Activated T-cell treated with anti-CD3 and anti-CD28 coated beads, Interleukin-2, amount 50 U/mL, for 4 hours (primary cell): ENCODE measurements at regions not wholly inside any gene's neighbourhood (a gene's known extent, or its start where the extent isn't known, plus 50 kb on each side); places are given as distances from the start of the nearest gene placed in this dataset.

Source experiments
- ATAC-seq, 2 donors: fragments of 200-7000 bp; cut with Tn5 transposase; one replicate each; pipeline ENCODE4 v1.10.0; 2021
- DNase-seq: peaks from one replicate; pipeline ENCODE4 v3.0.0-alpha.2; 2020
- H3K27me3 Mint-ChIP-seq: one replicate; pipeline ENCODE4 v1.8.0; 2021; ENCODE audit warnings: low read depth, mixed read lengths
- H3K36me3 Mint-ChIP-seq: one replicate; pipeline ENCODE4 v1.8.0; 2022; ENCODE audit warnings: mixed read lengths; ENCODE audit not compliant: insufficient read depth
- H3K4me1 Mint-ChIP-seq: one replicate; pipeline ENCODE4 v1.8.0; 2021; ENCODE audit warnings: low read depth, mixed read lengths
- H3K4me3 Mint-ChIP-seq: one replicate; pipeline ENCODE4 v1.8.0; 2021; ENCODE audit warnings: mild to moderate bottlenecking, moderate library complexity, mixed read lengths
- H3K9me3 Mint-ChIP-seq: one replicate; pipeline ENCODE4 v1.8.0; 2021; ENCODE audit warnings: mixed read lengths

DNA sequence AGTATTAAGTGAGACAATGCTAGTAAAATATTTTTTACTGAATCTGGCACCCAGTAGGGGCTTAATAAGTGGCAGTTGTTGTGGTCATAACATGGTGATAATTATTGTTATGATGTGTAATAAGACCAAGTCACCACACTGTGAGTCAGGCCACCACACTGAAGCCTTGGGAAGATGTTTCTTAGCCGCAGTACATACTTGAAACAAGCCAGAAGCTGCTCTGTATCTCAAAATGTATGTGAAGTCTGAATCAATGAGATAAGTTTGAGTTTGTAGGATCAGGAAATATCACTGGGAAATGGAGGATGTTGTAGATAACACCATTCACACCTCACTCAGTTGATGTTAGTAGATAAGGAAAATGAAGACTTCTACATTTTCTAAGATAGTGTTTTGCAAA is 51.3 kb upstream of the PTPN3 start:
- DNase-seq (no peak), ATAC-seq (no peak)
- peaks cover 12% of the 10 kb centered on the region for H3K9me3 Mint-ChIP-seq
- H3K4me1 Mint-ChIP-seq, result no peaks in the 10 kb centered on the region
- H3K4me3 Mint-ChIP-seq, result no peak overlapping the region
- peaks cover 6% of the 10 kb centered on the region for H3K27me3 Mint-ChIP-seq
- no peaks in the 10 kb centered on the region for H3K36me3 Mint-ChIP-seq

DNA sequence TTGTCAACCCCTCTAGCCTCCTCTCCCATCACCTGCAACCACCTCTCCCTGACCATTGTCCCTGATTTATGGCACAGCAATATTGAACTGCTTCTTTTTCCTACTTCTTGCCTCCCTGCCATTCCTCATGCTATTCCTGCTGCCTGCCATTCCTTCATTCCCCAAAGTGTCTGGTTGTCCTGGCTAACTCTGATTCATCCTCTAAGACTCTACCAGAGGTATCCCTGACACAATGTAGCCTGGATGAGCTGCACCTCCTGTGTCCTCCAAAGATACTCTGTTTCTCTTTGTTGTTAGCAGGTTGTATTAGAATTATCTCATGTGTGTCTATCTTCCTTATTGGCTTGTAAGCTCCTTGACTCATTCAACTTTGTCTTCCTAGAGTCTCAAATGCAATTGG is 53.5 kb upstream of the PTPN3 start:
- Mint-ChIP-seq H3K4me3 (no peak overlapping the region), H3K4me1 (no peaks in the 10 kb centered on the region), H3K27me3 (peaks cover 6% of the 10 kb centered on the region), H3K36me3 (no peaks in the 10 kb centered on the region), H3K9me3 (peaks cover 9% of the 10 kb centered on the region)
- DNase-seq (no peak), ATAC-seq (no peak)

DNA sequence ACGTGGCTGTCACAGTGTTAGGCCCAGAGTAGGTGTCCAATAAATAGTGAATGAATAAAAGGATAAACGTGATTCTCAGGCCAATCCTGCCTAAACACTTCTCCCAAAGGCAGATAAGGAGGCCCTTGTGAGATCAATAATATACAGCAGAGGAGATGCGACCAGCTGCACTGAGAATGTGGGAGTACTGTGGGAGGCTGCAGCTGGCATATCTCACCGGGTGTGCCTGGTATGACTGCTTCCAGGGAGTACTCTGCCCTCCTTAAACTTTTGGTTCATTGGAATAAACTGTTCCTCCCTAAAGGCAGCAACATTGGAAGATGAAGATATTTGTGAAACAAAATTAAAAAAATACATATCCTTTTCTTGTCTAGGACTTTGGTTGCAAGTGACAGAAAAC is 57.1 kb upstream of the PTPN3 start:
- H3K9me3 Mint-ChIP-seq, result no peaks in the 10 kb centered on the region
- no peaks in the 10 kb centered on the region for H3K36me3 Mint-ChIP-seq
- no peak for ATAC-seq
- no peaks in the 10 kb centered on the region for H3K4me1 Mint-ChIP-seq
- no peak overlapping the region for H3K4me3 Mint-ChIP-seq
- no peak for DNase-seq
- peaks cover 6% of the 10 kb centered on the region for H3K27me3 Mint-ChIP-seq

DNA sequence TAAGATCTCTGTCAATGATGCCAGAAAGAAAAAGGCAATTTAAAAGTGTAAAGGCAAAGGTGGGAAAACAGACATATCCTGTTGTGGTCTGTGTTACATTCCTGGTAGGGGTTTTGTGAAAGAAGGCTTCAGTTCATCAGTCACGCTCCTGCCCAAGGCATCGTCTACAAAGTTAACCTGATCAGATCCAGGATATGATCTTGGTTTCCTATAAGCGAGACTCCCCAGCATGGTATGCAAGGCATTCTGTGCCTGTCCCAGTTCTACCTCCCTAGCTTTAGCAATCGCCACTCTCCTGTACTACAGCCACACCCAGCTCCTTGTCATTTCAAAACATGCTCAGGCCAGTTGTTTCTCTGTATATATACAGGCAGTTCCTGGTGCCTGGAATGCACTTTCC is 58.0 kb upstream of the PTPN3 start:
- Mint-ChIP-seq H3K36me3 (no peaks in the 10 kb centered on the region), H3K9me3 (no peaks in the 10 kb centered on the region), H3K4me1 (no peaks in the 10 kb centered on the region), H3K4me3 (no peak overlapping the region), H3K27me3 (peaks cover 3% of the 10 kb centered on the region)
- ATAC-seq (no peak), DNase-seq (no peak)

DNA sequence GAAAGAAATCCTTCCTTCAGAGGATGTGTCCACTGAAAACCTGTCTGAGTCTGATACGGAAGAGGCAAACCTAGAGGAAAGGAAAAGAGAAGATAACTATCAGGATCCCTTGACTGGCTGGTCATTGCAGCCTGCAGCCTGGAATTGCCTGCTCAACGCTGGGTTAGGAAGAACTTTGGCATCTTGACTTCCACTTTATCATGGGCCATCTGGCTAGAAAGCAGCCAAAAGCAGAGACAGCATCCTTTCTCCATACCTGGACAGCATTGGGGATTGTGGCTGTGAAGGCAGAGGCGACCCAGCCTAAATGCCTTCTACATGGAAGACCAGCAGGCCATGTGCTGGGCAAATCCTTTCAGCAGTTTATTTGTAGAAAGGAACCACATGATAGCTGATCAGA is 58.7 kb upstream of the PTPN3 start:
- Mint-ChIP-seq H3K36me3 (no peaks in the 10 kb centered on the region), H3K9me3 (no peaks in the 10 kb centered on the region), H3K4me1 (no peaks in the 10 kb centered on the region), H3K4me3 (no peak overlapping the region), H3K27me3 (peaks cover 3% of the 10 kb centered on the region)
- ATAC-seq (no peak), DNase-seq (no peak)

DNA sequence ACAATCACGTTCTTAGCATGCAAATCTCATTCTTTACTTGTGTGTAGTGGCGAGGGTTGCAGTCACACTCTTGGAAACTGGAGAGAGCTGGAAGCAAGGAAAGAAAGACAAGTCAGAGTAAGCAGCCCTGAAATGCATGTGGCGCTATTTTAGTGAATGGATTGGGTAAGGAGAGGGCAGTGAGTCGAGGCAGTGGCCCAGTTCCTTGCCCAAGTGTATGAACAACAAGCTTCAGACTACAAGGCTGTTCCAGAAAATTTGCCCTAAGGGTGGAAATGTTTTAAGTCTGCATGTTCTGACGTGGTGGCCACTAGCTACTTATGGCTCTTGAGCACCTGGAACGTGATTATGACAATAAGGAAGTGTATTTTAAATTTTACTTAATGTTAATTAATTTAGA is 59.4 kb upstream of the PTPN3 start:
- H3K36me3 Mint-ChIP-seq, result no peaks in the 10 kb centered on the region
- no peaks in the 10 kb centered on the region for H3K4me1 Mint-ChIP-seq
- peaks cover 3% of the 10 kb centered on the region for H3K27me3 Mint-ChIP-seq
- no peak for DNase-seq
- H3K9me3 Mint-ChIP-seq, result no peaks in the 10 kb centered on the region
- no peak overlapping the region for H3K4me3 Mint-ChIP-seq
- ATAC-seq, result no peak

DNA sequence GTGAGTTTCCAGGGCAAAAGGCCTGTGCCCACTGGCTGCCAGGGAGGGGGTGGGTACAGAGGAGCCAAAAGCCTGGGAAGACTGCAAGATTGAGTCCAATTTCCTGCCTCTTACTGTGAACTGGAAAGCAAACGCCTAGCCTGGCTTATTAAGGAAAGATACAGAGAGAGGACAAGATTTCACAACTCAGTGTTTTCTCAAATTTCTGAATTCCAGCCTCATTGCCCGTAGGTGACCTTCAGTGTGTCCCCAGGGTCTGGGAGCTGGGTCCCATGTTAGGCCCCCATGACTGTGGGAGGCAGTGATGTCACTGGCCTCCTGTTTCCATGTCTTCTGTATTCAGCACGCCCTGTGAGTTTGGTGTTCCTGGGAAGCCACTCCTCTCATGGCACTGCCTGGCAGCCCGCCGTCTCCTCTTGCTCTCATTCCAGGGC is 60.6 kb upstream of the PTPN3 start:
- no peak overlapping the region for H3K4me3 Mint-ChIP-seq
- H3K36me3 Mint-ChIP-seq, result no peaks in the 10 kb centered on the region
- H3K27me3 Mint-ChIP-seq, result no peaks in the 10 kb centered on the region
- DNase-seq (no peak), ATAC-seq (no peak)
- no peaks in the 10 kb centered on the region for H3K9me3 Mint-ChIP-seq
- H3K4me1 Mint-ChIP-seq, result no peaks in the 10 kb centered on the region

DNA sequence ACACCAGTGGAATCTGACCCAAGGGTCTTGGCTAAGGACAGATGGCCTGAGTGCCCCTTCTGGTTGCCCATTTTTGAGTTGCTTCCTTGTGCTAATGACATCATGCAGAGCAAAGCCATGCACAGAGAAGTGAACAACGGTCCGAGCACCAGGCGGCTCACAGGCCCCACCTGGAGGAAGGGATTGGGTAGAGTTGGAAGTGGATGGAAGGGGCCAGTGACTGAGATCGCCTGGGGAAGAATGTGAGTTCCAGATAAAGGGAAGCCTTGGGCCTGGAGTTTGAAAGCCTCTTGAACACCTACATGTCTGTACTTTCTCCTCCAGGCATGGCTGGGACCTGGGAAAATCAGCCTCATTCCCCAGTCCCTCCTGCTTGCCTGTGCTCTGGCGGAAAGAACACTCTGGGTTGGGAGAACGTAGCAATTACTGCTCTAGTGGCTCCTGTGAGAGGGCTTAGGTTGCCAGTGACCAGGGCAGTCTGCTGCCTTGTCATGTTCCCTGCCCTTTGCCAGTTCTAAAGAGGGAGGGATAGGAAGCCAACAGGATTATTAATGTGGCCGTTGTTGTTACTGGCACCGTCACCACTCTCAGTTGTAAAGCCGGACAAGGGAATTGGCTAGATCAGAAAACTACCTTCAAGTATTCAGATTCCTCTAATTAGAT is 62.5 kb upstream of the PTPN3 start:
- no peak for DNase-seq
- no peaks in the 10 kb centered on the region for H3K9me3 Mint-ChIP-seq
- no peaks in the 10 kb centered on the region for H3K4me1 Mint-ChIP-seq
- no peaks in the 10 kb centered on the region for H3K36me3 Mint-ChIP-seq
- no peak for ATAC-seq
- no peaks in the 10 kb centered on the region for H3K27me3 Mint-ChIP-seq
- H3K4me3 Mint-ChIP-seq, result no peak overlapping the region

DNA sequence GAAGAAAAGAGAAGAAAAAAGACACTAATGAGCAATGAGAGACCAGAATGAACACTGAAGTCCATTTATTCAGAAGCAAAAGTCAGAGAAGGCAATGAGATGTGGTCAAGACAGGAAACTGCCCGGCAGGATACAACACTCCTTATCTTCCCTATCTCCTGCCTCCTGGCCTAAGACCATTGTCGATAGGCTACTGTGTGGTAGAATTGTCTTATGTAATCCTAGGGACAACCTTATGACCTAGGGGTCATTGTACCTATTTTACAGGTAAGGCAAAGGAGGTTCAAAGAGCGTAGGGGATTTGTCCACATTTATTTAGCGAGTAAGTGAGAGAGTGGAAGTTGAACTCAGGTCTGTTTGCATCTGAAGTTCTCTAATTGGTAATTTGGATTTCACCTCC is 63.0 kb upstream of the PTPN3 start:
- DNase-seq, result no peak
- H3K36me3 Mint-ChIP-seq, result no peaks in the 10 kb centered on the region
- H3K27me3 Mint-ChIP-seq, result no peaks in the 10 kb centered on the region
- ATAC-seq, result no peak
- no peak overlapping the region for H3K4me3 Mint-ChIP-seq
- H3K4me1 Mint-ChIP-seq, result no peaks in the 10 kb centered on the region
- no peaks in the 10 kb centered on the region for H3K9me3 Mint-ChIP-seq

DNA sequence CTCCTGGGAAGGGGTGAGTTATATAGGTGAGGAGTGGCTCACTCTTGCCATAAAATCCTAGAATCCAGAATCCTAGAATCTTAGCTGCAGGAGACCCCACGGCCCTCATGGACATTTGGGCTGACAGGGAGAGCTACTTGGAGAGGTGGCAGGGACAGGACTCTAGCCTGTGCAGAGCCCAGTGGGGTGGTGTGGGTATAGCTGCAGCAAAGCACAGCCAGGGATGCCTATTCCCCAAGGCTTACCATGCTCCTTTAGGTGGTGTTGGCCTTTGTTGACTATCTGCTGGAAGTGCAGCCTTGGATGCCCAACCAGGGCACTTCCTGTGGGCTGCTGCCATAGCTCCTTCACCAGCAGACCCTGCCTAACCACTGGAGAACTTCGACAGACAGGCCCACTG is 70.0 kb upstream of the PTPN3 start:
- Mint-ChIP-seq H3K4me3 (no peak overlapping the region), H3K4me1 (no peaks in the 10 kb centered on the region), H3K27me3 (peaks cover 21% of the 10 kb centered on the region), H3K9me3 (no peaks in the 10 kb centered on the region), H3K36me3 (no peaks in the 10 kb centered on the region)
- DNase-seq, result no peak
- no peak for ATAC-seq

DNA sequence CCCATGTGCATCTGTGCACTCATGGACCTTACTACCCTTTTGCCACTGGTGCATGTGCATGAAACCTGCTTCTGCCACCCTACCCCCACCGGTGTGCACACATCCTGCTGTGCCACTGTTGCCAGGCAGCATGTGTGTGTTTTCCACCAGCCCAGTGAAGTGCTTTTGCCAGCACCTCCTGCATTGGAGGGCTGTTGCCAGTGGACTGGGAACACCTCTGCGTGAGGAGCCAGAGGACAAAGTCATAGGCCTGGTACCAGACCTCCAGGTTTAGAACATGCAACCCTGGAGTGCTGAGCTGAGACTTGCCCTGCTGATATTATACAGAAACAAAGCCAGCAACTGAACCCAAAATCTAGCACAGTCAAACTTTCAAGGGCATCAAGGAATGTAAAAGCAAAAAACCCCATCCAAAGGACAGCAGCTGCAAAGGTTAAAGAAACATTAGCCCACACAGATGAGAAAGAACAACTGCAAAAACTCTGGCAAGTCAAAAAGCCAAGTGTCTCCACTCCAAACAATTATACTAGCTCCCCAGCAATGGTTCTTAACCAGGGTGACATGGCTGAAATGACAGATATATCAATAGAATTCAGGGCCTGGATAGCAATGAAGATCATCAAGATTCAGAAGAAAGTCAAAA is 70.6 kb upstream of the PTPN3 start:
- Mint-ChIP-seq H3K4me3 (no peak overlapping the region), H3K9me3 (no peaks in the 10 kb centered on the region), H3K4me1 (no peaks in the 10 kb centered on the region), H3K27me3 (peaks cover 21% of the 10 kb centered on the region), H3K36me3 (no peaks in the 10 kb centered on the region)
- DNase-seq (no peak), ATAC-seq (no peak)

DNA sequence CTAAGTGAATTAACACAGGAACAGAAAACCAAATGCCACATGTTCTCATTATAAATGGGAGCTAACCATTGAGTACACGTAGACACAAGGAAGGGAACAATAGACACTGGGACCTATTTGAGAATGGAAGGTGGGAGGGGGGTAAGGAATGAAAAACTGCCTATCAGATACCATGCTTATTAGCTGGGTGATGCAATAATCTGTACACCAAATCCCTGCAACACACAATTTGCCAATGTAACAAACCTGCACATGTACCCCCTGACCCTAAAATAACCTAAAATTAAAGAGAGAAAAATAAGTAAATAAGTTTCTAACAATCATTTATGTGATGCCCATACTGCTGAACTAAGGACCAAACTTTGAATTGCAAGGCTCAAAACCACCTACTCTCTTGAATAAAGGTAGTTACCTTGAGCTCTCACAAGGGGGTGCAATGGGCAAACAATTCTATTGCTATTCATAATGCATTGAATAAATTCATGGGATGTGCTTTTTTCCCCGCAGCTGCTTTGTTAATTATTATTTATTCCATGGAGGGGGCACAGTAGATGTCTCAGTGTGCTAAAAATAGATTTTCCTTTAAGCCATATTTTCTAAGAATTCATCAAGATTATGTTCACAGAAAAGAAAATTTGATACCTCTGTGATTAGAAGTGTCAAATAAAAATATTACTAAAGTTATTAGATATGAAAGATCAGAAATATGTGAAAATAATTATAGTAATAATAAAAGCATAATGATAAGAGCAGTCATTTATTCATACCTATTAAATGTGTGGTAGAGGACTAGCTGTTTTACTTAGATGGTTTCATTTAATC is 76.2 kb upstream of the PTPN3 start:
- Mint-ChIP-seq H3K27me3 (peaks cover 5% of the 10 kb centered on the region), H3K36me3 (no peaks in the 10 kb centered on the region), H3K4me3 (no peak overlapping the region), H3K9me3 (no peaks in the 10 kb centered on the region), H3K4me1 (no peaks in the 10 kb centered on the region)
- ATAC-seq (no peak), DNase-seq (no peak)

DNA sequence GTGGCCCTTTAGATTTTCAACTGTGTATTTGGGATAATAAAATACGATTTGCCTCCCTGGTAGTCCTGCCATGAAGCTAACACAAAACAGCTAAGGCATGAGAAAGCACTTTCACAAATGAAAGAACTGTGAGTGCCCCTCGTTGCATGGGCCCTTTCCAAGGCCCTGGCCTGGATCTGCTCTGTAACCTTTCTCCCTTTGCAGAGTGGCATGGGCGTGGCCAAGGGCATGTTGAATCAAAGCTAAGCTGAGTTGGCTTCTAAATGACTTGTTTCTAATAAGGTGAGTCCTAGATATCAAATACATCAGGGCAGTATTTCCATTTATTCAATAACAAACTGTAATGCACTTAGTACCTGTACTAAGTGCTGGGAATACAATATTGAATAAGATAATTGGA is 78.7 kb upstream of the PTPN3 start:
- H3K9me3 Mint-ChIP-seq, result no peaks in the 10 kb centered on the region
- H3K4me1 Mint-ChIP-seq, result no peaks in the 10 kb centered on the region
- H3K36me3 Mint-ChIP-seq, result no peaks in the 10 kb centered on the region

DNA sequence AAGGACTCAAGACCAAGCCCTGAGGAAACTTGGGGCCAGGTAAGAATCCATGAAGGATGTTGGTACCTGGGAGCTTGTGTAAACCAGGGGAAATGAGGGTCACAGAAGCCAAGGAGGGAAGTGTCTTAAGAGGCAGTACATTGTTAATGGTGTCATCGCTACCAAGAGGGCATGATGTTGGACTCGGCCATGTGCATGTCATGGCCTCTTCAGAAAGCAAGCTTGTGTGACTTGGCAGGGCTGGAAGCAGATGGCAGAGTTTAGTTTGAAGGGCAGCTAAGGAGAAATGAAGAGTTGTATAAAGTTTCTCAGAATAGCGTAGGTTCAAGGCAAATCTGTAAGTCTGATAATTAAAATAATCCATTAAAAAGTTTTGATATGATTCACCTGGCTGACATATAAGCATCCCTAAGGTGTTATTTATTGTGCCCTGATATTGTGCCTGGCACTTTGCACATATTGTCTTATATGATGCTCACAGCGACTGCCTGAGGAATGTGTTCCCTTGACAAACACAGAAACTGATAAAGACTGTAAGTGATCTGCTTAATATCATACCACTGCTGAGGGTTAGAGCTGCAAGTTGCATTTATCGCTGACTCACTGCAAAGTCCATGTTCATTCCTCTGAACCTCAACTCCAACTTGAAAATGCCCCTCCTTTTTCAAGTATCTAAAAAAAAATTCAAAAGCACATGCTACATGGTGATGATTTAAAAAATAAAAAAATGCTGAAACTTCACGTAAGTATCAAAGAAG is 81.3 kb upstream of the PTPN3 start:
- no peaks in the 10 kb centered on the region for H3K4me1 Mint-ChIP-seq
- H3K36me3 Mint-ChIP-seq, result no peaks in the 10 kb centered on the region
- H3K27me3 Mint-ChIP-seq, result peaks cover 3% of the 10 kb centered on the region
- ATAC-seq (no peak), DNase-seq (no peak)
- H3K9me3 Mint-ChIP-seq, result no peaks in the 10 kb centered on the region
- no peak overlapping the region for H3K4me3 Mint-ChIP-seq

More for the DNA sequence above, 78.7 kb upstream of the PTPN3 start:
- Mint-ChIP-seq H3K27me3 (no peaks in the 10 kb centered on the region), H3K4me3 (no peak overlapping the region)
- ATAC-seq (no peak), DNase-seq (no peak)
